ENCODE measurements at regions not wholly inside any gene's neighbourhood (a gene's known extent, or its start where the extent isn't known, plus 50 kb on each side); places are given as distances from the start of the nearest gene placed in this dataset.
"Not testable (repeated sequence)": the region's sequence is repeated elsewhere in the genome, so short reads cannot be mapped to it uniquely, and the experiment has no call there.

- DNase-seq = not testable (repeated sequence)
These were observed 186.6 kb upstream of the MAGEB16 start for GRCh38 chrX:35611562-35611961.

- DNase-seq = no peak
These were observed 180.3 kb upstream of the MAGEB16 start for GRCh38 chrX:35617836-35618235.

GRCh38 chrX:35622040-35622439 lies 176.1 kb upstream of the MAGEB16 start:
- no peak for DNase-seq

- DNase-seq = no peak
These were observed 175.5 kb upstream of the MAGEB16 start for GRCh38 chrX:35622601-35623000.

GRCh38 chrX:35625714-35626113 lies 172.4 kb upstream of the MAGEB16 start:
- no peak for DNase-seq

- no peak for DNase-seq
These were observed 172.0 kb upstream of the MAGEB16 start for GRCh38 chrX:35626124-35626523.

GRCh38 chrX:35635971-35636370 lies 162.2 kb upstream of the MAGEB16 start:
- not testable (repeated sequence) for DNase-seq

GRCh38 chrX:35664833-35665232 lies 133.3 kb upstream of the MAGEB16 start:
- no peak for DNase-seq

- DNase-seq = no peak
These were observed 132.8 kb upstream of the MAGEB16 start for GRCh38 chrX:35665311-35665710.

GRCh38 chrX:35670889-35671288 lies 127.3 kb upstream of the MAGEB16 start:
- no peak for DNase-seq

- no peak for DNase-seq
These were observed 123.0 kb upstream of the MAGEB16 start for GRCh38 chrX:35675151-35675550.

- no peak for DNase-seq
These were observed 117.2 kb upstream of the MAGEB16 start for GRCh38 chrX:35680940-35681346.

- DNase-seq = no peak
These were observed 115.7 kb upstream of the MAGEB16 start for GRCh38 chrX:35682476-35682875.

- DNase-seq = no peak
These were observed 101.3 kb upstream of the MAGEB16 start for GRCh38 chrX:35696760-35697234.

- DNase-seq = no peak
These were observed 98.5 kb upstream of the MAGEB16 start for GRCh38 chrX:35699642-35700041.

- no peak for DNase-seq
These were observed 98.0 kb upstream of the MAGEB16 start for GRCh38 chrX:35700121-35700520.

- DNase-seq = no peak
These were observed 86.9 kb upstream of the MAGEB16 start for GRCh38 chrX:35711281-35711680.

- DNase-seq = no peak
These were observed 76.0 kb upstream of the MAGEB16 start for GRCh38 chrX:35722128-35722527.

- no peak for DNase-seq
These were observed 72.0 kb upstream of the MAGEB16 start for GRCh38 chrX:35726176-35726575.

GRCh38 chrX:35728481-35728880 lies 69.7 kb upstream of the MAGEB16 start:
- no peak for DNase-seq

GRCh38 chrX:35733879-35734278 lies 64.3 kb upstream of the MAGEB16 start:
- no peak for DNase-seq

GRCh38 chrX:35741142-35741541 lies 57.0 kb upstream of the MAGEB16 start:
- DNase-seq = no peak

GRCh38 chrX:35743331-35743730 lies 54.8 kb upstream of the MAGEB16 start:
- DNase-seq = no peak

All from amygdala (tissue), 56 donors.